WTC11 (cell line): ENCODE measurements at regions not wholly inside any gene's neighbourhood (a gene's known extent, or its start where the extent isn't known, plus 50 kb on each side); places are given as distances from the start of the nearest gene placed in this dataset.

Experiments
- ATAC-seq: fragments of 200-7000 bp; cut with Tn5 transposase; 2 replicates; pipeline ENCODE4 v1.10.0; 2021; ENCODE audit warnings: mild to moderate bottlenecking, moderate library complexity
- CTCF ChIA-PET: fragments of 300-600 bp; sonication (Branson Sonifier 250); formaldehyde crosslinking; loops from one replicate; lab custom pipeline; 2021; ENCODE audit warnings: antibody characterized with exemption; lab: Charles Lee
- POLR2A ChIA-PET: fragments of 350-600 bp; sonication (Branson Sonifier 250); formaldehyde crosslinking; loops from one replicate; lab custom pipeline; 2021; ENCODE audit warnings: antibody characterized with exemption; lab: Charles Lee
- DNase-seq: peaks from one replicate; pipeline ENCODE4 v3.0.0; 2021; ENCODE audit warnings: low spot score
- H3K27ac Mint-ChIP-seq: 2 replicates; pipeline ENCODE4 v1.8.0; 2021; ENCODE audit warnings: mixed read lengths
- H3K27me3 Mint-ChIP-seq: 2 replicates; pipeline ENCODE4 v1.8.0; 2021; ENCODE audit warnings: low read depth, mild to moderate bottlenecking, moderate library complexity, mixed read lengths
- H3K36me3 Mint-ChIP-seq: 2 replicates; pipeline ENCODE4 v1.8.0; 2021; ENCODE audit warnings: mixed read lengths
- H3K4me1 Mint-ChIP-seq: 2 replicates; pipeline ENCODE4 v1.8.0; 2022; ENCODE audit warnings: mixed read lengths
- H3K4me3 Mint-ChIP-seq: 2 replicates; pipeline ENCODE4 v1.8.0; 2021; ENCODE audit warnings: mild to moderate bottlenecking, moderate library complexity, mixed read lengths
- H3K9me3 Mint-ChIP-seq: 2 replicates; pipeline ENCODE4 v1.8.0; 2021; ENCODE audit warnings: mixed read lengths
- ATF1 ChIP-seq: sonication (generic); formaldehyde crosslinking; IDR thresholded peaks from 2 replicates; pipeline ENCODE4 v1.8.1; 2023; ENCODE audit warnings: mild to moderate bottlenecking, moderate library complexity, missing genetic modification reagents
- CREM ChIP-seq: sonication (generic); formaldehyde crosslinking; IDR thresholded peaks from 2 replicates; pipeline ENCODE4 v1.8.1; 2022; ENCODE audit warnings: mild to moderate bottlenecking, missing genetic modification reagents, moderate library complexity
- EMX1 ChIP-seq: fragments of 250-450 bp; sonication (Bioruptor Pico); IDR thresholded peaks from 2 replicates; pipeline ENCODE4 v1.8.0; 2021; ENCODE audit warnings: mild to moderate bottlenecking
- ESRRA ChIP-seq: sonication (generic); formaldehyde crosslinking; IDR thresholded peaks from 2 replicates; pipeline ENCODE4 v1.8.1; 2022; ENCODE audit warnings: mild to moderate bottlenecking, missing genetic modification reagents, borderline replicate concordance
- ETV6 ChIP-seq: sonication (generic); formaldehyde crosslinking; IDR thresholded peaks from 2 replicates; pipeline ENCODE4 v1.8.1; 2022; ENCODE audit warnings: mild to moderate bottlenecking, missing genetic modification reagents
- FOXK1 ChIP-seq: sonication (generic); formaldehyde crosslinking; IDR thresholded peaks from 2 replicates; pipeline ENCODE4 v1.8.0; 2022; ENCODE audit warnings: mild to moderate bottlenecking, moderate library complexity, missing genetic modification reagents
- FOXP1 ChIP-seq: sonication (generic); formaldehyde crosslinking; IDR thresholded peaks from 2 replicates; pipeline ENCODE4 v1.8.0; 2022; ENCODE audit warnings: missing genetic modification reagents, mild to moderate bottlenecking, moderate library complexity, borderline replicate concordance
- GABPB1 ChIP-seq: sonication (generic); formaldehyde crosslinking; IDR thresholded peaks from 2 replicates; pipeline ENCODE4 v1.8.1; 2023; ENCODE audit warnings: mild to moderate bottlenecking, missing genetic modification reagents
- GRHL2 ChIP-seq: fragments of 250-450 bp; sonication (Bioruptor Pico); IDR thresholded peaks from 2 replicates; pipeline ENCODE4 v1.8.0; 2022; ENCODE audit warnings: mild to moderate bottlenecking, moderate library complexity; ENCODE audit not compliant: insufficient replicate concordance, severe bottlenecking
- IRF2 ChIP-seq: sonication (generic); formaldehyde crosslinking; IDR thresholded peaks from 2 replicates; pipeline ENCODE4 v1.8.0; 2022; ENCODE audit warnings: low read depth, missing genetic modification reagents, borderline replicate concordance
- JAZF1 ChIP-seq: fragments of 250-450 bp; sonication (Bioruptor Pico); IDR thresholded peaks from 2 replicates; pipeline ENCODE4 v1.9.0; 2021; ENCODE audit warnings: moderate library complexity, mild to moderate bottlenecking, inconsistent platforms
- JUN ChIP-seq: sonication (generic); formaldehyde crosslinking; IDR thresholded peaks from 2 replicates; pipeline ENCODE4 v1.8.0; 2023; ENCODE audit warnings: mild to moderate bottlenecking, missing genetic modification reagents
- NFATC4 ChIP-seq: fragments of 250-450 bp; sonication (Bioruptor Pico); IDR thresholded peaks from 2 replicates; pipeline ENCODE4 v1.9.0; 2021; ENCODE audit warnings: mild to moderate bottlenecking
- PRRX2 ChIP-seq: fragments of 250-450 bp; sonication (Bioruptor Pico); IDR thresholded peaks from 2 replicates; pipeline ENCODE4 v1.8.0; 2021; ENCODE audit warnings: mild to moderate bottlenecking
- SP1 ChIP-seq: sonication (generic); formaldehyde crosslinking; conservative IDR thresholded peaks from 2 replicates; pipeline ENCODE4 v1.8.1; 2022; ENCODE audit warnings: missing genetic modification reagents
- TCF7 ChIP-seq: sonication (generic); formaldehyde crosslinking; IDR thresholded peaks from 2 replicates; pipeline ENCODE4 v1.8.0; 2022; ENCODE audit warnings: mild to moderate bottlenecking, low read depth, missing genetic modification reagents, moderate library complexity
- TEAD4 ChIP-seq: sonication (generic); formaldehyde crosslinking; IDR thresholded peaks from 2 replicates; pipeline ENCODE4 v1.8.0; 2022; ENCODE audit warnings: mild to moderate bottlenecking, missing genetic modification reagents
- TP53 ChIP-seq: sonication (generic); formaldehyde crosslinking; IDR thresholded peaks from 2 replicates; pipeline ENCODE4 v1.8.1; 2023; ENCODE audit warnings: mild to moderate bottlenecking, missing genetic modification reagents
- ZNF416 ChIP-seq: fragments of 250-450 bp; sonication (Bioruptor Pico); IDR thresholded peaks from 2 replicates; pipeline ENCODE4 v1.9.0; 2021; ENCODE audit warnings: mild to moderate bottlenecking, inconsistent platforms
- ZNF423 ChIP-seq: fragments of 250-450 bp; sonication (Bioruptor Pico); IDR thresholded peaks from 2 replicates; pipeline ENCODE4 v2.1.2; 2022; ENCODE audit warnings: mild to moderate bottlenecking, moderate library complexity
- TF ChIP-seq, protein P1 (sequence below): sonication (generic); formaldehyde crosslinking; IDR thresholded peaks from 2 replicates; pipeline ENCODE4 v1.8.1; 2023; ENCODE audit warnings: mild to moderate bottlenecking, missing genetic modification reagents
- TF ChIP-seq, protein P2 (sequence below): sonication (generic); formaldehyde crosslinking; conservative IDR thresholded peaks from 2 replicates; pipeline ENCODE4 v1.8.1; 2022; ENCODE audit warnings: mild to moderate bottlenecking, missing genetic modification reagents
- TF ChIP-seq, protein P3 (sequence below): sonication (generic); formaldehyde crosslinking; IDR thresholded peaks from 2 replicates; pipeline ENCODE4 v1.8.0; 2022; ENCODE audit warnings: mild to moderate bottlenecking, missing genetic modification reagents
- TF ChIP-seq, protein P4 (sequence below): fragments of 250-450 bp; sonication (Bioruptor Pico); IDR thresholded peaks from 2 replicates; pipeline ENCODE4 v2.1.2; 2022; ENCODE audit warnings: mild to moderate bottlenecking, moderate library complexity
- TF ChIP-seq, protein P5 (sequence below): sonication (generic); formaldehyde crosslinking; IDR thresholded peaks from 2 replicates; pipeline ENCODE4 v1.8.1; 2023; ENCODE audit warnings: mild to moderate bottlenecking, missing genetic modification reagents
- TF ChIP-seq, protein P6 (sequence below): fragments of 200-600 bp; IDR thresholded peaks from 2 replicates; pipeline ENCODE4 v1.8.0; 2022; ENCODE audit warnings: antibody characterized with exemption

DNA sequence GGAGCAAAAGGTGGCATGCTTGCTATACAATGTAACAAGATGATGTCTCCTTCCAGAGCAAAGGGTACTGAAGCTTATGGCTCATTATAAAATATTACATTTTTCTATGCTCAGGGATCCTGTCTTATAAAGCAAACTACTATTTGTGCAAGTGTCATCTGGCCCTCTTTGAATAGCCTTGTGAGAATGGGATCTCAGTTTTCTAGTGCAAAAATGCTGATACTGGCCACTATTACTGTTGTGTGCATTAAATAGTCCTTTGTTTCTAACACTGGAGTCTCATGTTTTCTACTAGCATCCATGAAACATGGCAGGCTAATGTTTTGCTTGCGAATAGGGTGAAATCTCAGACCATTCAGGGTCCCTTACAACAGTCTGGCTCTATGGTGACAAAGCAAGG is 823.0 kb downstream of the REEP3 start:
- TF ChIP-seq, protein P1, sequence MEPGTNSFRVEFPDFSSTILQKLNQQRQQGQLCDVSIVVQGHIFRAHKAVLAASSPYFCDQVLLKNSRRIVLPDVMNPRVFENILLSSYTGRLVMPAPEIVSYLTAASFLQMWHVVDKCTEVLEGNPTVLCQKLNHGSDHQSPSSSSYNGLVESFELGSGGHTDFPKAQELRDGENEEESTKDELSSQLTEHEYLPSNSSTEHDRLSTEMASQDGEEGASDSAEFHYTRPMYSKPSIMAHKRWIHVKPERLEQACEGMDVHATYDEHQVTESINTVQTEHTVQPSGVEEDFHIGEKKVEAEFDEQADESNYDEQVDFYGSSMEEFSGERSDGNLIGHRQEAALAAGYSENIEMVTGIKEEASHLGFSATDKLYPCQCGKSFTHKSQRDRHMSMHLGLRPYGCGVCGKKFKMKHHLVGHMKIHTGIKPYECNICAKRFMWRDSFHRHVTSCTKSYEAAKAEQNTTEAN (CRISPR knock-in tag) = no peak
- TF ChIP-seq, protein P2, sequence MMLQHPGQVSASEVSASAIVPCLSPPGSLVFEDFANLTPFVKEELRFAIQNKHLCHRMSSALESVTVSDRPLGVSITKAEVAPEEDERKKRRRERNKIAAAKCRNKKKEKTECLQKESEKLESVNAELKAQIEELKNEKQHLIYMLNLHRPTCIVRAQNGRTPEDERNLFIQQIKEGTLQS (CRISPR knock-in tag) = no peak
- TF ChIP-seq, protein P3, sequence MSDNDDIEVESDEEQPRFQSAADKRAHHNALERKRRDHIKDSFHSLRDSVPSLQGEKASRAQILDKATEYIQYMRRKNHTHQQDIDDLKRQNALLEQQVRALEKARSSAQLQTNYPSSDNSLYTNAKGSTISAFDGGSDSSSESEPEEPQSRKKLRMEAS (CRISPR knock-in tag) = no peak
- TF ChIP-seq TEAD4 (no peak), JAZF1 (CRISPR knock-in tag) (no peak), ESRRA (CRISPR knock-in tag) (no peak), EMX1 (no peak), JUN (no peak), ZNF423 (no peak), ETV6 (no peak), TP53 (CRISPR knock-in tag) (no peak), TCF7 (no peak)
- TF ChIP-seq, protein P4, sequence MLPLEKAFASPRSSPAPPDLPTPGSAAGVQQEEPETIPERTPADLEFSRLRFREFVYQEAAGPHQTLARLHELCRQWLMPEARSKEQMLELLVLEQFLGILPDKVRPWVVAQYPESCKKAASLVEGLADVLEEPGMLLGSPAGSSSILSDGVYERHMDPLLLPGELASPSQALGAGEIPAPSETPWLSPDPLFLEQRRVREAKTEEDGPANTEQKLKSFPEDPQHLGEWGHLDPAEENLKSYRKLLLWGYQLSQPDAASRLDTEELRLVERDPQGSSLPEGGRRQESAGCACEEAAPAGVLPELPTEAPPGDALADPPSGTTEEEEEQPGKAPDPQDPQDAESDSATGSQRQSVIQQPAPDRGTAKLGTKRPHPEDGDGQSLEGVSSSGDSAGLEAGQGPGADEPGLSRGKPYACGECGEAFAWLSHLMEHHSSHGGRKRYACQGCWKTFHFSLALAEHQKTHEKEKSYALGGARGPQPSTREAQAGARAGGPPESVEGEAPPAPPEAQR = no peak
- ATAC-seq = no peak

DNA sequence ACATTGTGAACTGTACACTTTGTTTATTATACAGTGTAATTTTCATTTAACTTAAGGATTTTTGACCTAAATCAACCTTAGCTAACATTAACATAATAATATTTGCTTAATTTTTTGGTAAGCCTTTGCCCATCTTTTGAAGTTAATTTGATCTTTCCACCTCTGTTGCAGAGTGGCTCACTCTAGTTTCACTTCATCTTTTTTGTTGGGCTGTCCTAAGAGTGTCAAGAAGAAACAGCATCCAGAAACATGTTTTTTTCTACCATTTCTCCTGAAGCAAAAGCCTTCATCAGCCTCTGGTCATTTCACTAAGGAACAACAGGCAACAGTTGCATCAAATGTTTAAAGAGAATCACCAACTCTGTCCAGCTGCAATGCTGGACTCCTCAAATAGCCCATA is 824.7 kb downstream of the REEP3 start:
- no peak for ATAC-seq
- DNase-seq = no peak
- ChIA-PET POLR2A (no interaction called here), CTCF (no interaction called here)
- no peaks in the 10 kb centered on the region for H3K27me3 Mint-ChIP-seq
- H3K27ac Mint-ChIP-seq = no peak overlapping the region
- no peaks in the 10 kb centered on the region for H3K36me3 Mint-ChIP-seq
- peaks cover 2% of the 10 kb centered on the region; the same call in 1 of the 2 replicates for H3K4me1 Mint-ChIP-seq
- no peak overlapping the region for H3K4me3 Mint-ChIP-seq
- H3K9me3 Mint-ChIP-seq = no peaks in the 10 kb centered on the region
- TF ChIP-seq NFATC4 (no peak), CREM (CRISPR knock-in tag) (no peak), ZNF423 (no peak), ESRRA (CRISPR knock-in tag) (no peak), FOXP1 (CRISPR knock-in tag) (no peak), GRHL2 (no peak), FOXK1 (CRISPR knock-in tag) (no peak), ATF1 (CRISPR knock-in tag) (no peak), ZNF416 (CRISPR knock-in tag) (no peak), ETV6 (no peak), PRRX2 (no peak), SP1 (CRISPR knock-in tag) (no peak), IRF2 (no peak), GABPB1 (no peak)
- TF ChIP-seq, protein P5, sequence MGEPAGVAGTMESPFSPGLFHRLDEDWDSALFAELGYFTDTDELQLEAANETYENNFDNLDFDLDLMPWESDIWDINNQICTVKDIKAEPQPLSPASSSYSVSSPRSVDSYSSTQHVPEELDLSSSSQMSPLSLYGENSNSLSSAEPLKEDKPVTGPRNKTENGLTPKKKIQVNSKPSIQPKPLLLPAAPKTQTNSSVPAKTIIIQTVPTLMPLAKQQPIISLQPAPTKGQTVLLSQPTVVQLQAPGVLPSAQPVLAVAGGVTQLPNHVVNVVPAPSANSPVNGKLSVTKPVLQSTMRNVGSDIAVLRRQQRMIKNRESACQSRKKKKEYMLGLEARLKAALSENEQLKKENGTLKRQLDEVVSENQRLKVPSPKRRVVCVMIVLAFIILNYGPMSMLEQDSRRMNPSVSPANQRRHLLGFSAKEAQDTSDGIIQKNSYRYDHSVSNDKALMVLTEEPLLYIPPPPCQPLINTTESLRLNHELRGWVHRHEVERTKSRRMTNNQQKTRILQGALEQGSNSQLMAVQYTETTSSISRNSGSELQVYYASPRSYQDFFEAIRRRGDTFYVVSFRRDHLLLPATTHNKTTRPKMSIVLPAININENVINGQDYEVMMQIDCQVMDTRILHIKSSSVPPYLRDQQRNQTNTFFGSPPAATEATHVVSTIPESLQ (CRISPR knock-in tag) = no peak
- TF ChIP-seq, protein P4 = no peak
- TF ChIP-seq, protein P6, sequence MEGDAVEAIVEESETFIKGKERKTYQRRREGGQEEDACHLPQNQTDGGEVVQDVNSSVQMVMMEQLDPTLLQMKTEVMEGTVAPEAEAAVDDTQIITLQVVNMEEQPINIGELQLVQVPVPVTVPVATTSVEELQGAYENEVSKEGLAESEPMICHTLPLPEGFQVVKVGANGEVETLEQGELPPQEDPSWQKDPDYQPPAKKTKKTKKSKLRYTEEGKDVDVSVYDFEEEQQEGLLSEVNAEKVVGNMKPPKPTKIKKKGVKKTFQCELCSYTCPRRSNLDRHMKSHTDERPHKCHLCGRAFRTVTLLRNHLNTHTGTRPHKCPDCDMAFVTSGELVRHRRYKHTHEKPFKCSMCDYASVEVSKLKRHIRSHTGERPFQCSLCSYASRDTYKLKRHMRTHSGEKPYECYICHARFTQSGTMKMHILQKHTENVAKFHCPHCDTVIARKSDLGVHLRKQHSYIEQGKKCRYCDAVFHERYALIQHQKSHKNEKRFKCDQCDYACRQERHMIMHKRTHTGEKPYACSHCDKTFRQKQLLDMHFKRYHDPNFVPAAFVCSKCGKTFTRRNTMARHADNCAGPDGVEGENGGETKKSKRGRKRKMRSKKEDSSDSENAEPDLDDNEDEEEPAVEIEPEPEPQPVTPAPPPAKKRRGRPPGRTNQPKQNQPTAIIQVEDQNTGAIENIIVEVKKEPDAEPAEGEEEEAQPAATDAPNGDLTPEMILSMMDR = no peak
- TF ChIP-seq, protein P2 (CRISPR knock-in tag) = no peak

More for the DNA sequence above, 823.0 kb downstream of the REEP3 start:
- no peak overlapping the region for H3K4me3 Mint-ChIP-seq
- ChIA-PET CTCF (no interaction called here), POLR2A (interaction anchor here (0.6 kb wide), 1 partner anchor 623 kb away, joined by 3 read pairs; no protein-coding TSS in a partner anchor)
- no peak for DNase-seq
- H3K4me1 Mint-ChIP-seq = peaks cover 2% of the 10 kb centered on the region; the same call in 1 of the 2 replicates
- no peaks in the 10 kb centered on the region for H3K9me3 Mint-ChIP-seq
- H3K27ac Mint-ChIP-seq = no peak overlapping the region
- no peaks in the 10 kb centered on the region for H3K27me3 Mint-ChIP-seq
- no peaks in the 10 kb centered on the region for H3K36me3 Mint-ChIP-seq
